ENCODE measurements at regions not wholly inside any gene's neighbourhood (a gene's known extent, or its start where the extent isn't known, plus 50 kb on each side); places are given as distances from the start of the nearest gene placed in this dataset.

DNA sequence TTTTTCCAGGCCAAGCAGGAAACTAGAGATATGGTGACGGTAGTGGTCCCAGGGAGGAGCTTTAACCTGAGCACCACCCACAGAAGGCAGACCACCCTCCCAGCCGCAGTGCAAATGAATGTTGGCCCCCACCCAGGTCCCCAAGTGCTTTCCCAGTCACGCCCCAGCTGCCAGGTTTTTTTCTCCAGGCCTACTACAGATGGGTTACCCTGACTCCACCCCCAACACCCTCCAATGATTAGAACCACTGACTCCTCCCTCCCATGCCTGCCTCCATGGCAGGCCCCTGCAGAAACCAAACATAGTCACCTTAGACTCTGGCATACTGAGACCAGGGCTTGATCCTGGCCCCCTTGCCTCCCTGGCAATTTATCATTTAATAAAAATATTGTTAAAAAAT lies 58.7 kb upstream of the CHST1 start:
- DNase-seq (ENCODE audit: low read depth) = no peak

DNA sequence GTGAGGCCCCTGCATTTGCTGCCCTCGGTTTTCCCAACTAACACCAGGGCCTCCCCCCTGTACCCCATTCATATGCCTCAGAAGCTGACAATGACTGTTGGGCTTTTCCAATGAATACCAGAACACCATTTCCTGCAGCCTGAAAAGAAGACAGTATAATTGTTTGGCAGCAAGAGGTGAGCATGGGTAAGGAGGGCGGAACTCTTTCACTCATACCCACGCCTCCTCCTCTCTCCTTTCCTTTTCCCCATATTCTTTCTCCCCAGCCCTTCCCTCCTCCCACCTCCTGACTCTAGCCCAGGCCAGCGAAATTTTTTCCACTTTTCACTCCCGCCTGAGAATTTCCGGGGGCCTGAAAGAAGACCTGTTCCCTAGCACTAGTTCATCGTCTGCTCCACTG lies 58.0 kb upstream of the CHST1 start:
- DNase-seq (ENCODE audit: low read depth) = no peak

DNA sequence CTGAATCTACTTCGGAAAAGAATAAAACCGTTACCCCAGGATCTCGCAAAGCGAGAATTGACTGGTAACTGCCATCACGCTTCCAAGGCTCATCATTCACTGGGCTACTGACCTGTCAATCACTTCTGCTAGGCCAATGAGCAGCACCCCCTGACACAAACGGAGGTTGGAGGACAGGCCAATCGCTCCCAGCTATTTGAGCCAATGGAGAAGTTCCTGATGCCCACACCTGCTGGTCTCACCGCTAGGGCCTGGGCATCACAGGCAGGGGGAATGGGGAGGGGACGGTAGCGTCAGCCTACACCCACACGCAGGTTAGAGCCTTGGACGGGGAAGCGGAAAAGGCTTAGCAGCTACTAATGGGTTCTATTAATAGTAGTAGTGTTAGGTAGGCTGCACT lies 56.7 kb upstream of the CHST1 start:
- DNase-seq (ENCODE audit: low read depth) = no peak

DNA sequence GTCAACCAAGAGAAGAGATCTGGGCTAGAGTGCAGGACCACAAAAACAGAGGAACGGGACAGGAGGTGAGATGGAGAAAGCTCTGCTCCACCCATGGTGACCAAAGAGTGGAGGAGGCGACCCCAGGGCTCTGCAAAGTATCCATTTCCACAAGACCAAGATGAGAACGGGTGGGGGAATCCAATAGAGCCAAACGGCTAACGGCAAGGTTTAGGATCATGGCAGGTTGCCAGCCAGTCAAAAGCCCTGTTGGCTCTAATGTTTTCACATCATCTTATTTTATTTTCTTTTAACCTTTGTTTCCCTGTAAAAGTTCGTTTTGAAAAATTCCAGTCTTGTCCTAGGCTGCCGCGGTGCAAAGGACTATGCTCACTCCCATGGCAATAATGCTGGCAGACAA lies 52.1 kb upstream of the CHST1 start:
- DNase-seq (ENCODE audit: low read depth) = no peak

DNA sequence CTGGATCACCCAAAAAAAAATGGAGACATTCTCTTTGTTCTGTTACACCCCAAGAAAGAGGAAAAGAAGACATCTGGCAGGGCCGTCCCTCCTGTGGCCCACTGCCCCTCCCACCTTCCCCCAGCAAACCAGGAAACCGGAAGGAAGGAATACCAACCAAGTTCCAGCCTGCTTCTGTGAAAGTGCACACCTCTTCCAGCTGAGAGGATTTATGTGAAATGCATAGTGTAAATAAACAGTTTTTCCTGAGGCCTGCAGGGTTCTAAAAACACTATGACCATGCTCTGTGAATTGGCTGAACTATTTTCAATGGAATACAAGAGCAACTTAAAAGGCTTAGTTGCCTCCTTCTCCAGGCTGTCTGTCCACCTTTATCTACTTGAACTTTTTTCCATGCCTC lies 50.0 kb upstream of the CHST1 start:
- DNase-seq (ENCODE audit: low read depth) = no peak
